Bronchial epithelial cell (primary cell): ENCODE measurements at regions not wholly inside any gene's neighbourhood (a gene's known extent, or its start where the extent isn't known, plus 50 kb on each side); places are given as distances from the start of the nearest gene placed in this dataset.

Experiments
- DNase-seq: peaks from one replicate; pipeline ENCODE4 v3.0.0-alpha.2; 2010; ENCODE audit warnings: low read depth
- FAIRE-seq: peaks from 2 replicates; lab custom pipeline; 2011; peaks lifted over from hg19 to GRCh38; lab: Jason Lieb, UNC
- H3K27me3 ChIP-seq: 2 replicates; pipeline ENCODE4 v1.5.1; 2011; ENCODE audit warnings: low read length; ENCODE audit not compliant: control insufficient read depth, insufficient read depth
- H3K36me3 ChIP-seq: 2 replicates; pipeline ENCODE4 v1.5.1; 2011; ENCODE audit warnings: low read length; ENCODE audit not compliant: control insufficient read depth, insufficient read depth
- H3K4me3 ChIP-seq: 2 replicates; pipeline ENCODE4 v1.5.1; 2011; ENCODE audit warnings: mild to moderate bottlenecking, low read depth, low read length, control low read depth
- CTCF ChIP-seq: IDR thresholded peaks from 2 replicates; pipeline ENCODE4 v1.5.1; 2011; ENCODE audit warnings: mild to moderate bottlenecking, moderate library complexity, low read length, control low read depth, inconsistent platforms; ENCODE audit not compliant: insufficient read depth, severe bottlenecking

GRCh38 chr6:819122-819521, 126.2 kb upstream of the EXOC2 start:
- FAIRE-seq (no peak), DNase-seq (no peak)
- Histone ChIP-seq H3K36me3 (no peaks in the 10 kb centered on the region), H3K4me3 (no peak overlapping the region), H3K27me3 (peaks cover 3% of the 10 kb centered on the region)
- no peak for TF ChIP-seq CTCF

GRCh38 chr6:818196-818595, 125.3 kb upstream of the EXOC2 start:
- H3K27me3 ChIP-seq = peaks cover 3% of the 10 kb centered on the region
- DNase-seq = peak; percentile 77

GRCh38 chr6:816510-817084, 123.7 kb upstream of the EXOC2 start:
- TF ChIP-seq CTCF = no peak
- DNase-seq (no peak), FAIRE-seq (peak; percentile 13)
- Histone ChIP-seq H3K27me3 (peaks cover 3% of the 10 kb centered on the region), H3K36me3 (no peaks in the 10 kb centered on the region), H3K4me3 (no peak overlapping the region)

More at GRCh38 chr6:818196-818595, 125.3 kb upstream of the EXOC2 start:
- FAIRE-seq = no peak
- no peak for TF ChIP-seq CTCF
- no peaks in the 10 kb centered on the region for H3K36me3 ChIP-seq
- H3K4me3 ChIP-seq = no peak overlapping the region

- DNase-seq (no peak), FAIRE-seq (no peak)
- H3K36me3 ChIP-seq = no peaks in the 10 kb centered on the region
- peaks cover 1% of the 10 kb centered on the region for H3K27me3 ChIP-seq
- TF ChIP-seq CTCF = no peak
- no peak overlapping the region for H3K4me3 ChIP-seq
Observed at GRCh38 chr6:815348-815738, 122.4 kb upstream of the EXOC2 start.

GRCh38 chr6:814378-815347, 121.7 kb upstream of the EXOC2 start:
- FAIRE-seq = no peak
- H3K27me3 ChIP-seq = peaks cover 1% of the 10 kb centered on the region

More at GRCh38 chr6:814378-815347, 121.7 kb upstream of the EXOC2 start:
- H3K4me3 ChIP-seq = no peak overlapping the region
- no peak for TF ChIP-seq CTCF
- DNase-seq = no peak
- H3K36me3 ChIP-seq = no peaks in the 10 kb centered on the region
